ENCODE measurements at regions not wholly inside any gene's neighbourhood (a gene's known extent, or its start where the extent isn't known, plus 50 kb on each side); places are given as distances from the start of the nearest gene placed in this dataset.

- Histone ChIP-seq H4K20me1 (ENCODE audit: insufficient read depth, low read depth, low read length) (no peaks in the 10 kb centered on the region), H3K9ac (ENCODE audit: low read length) (no peak overlapping the region), H3K9me2 (replicated peaks; ENCODE audit: insufficient read depth, low read length) (no peaks in the 10 kb centered on the region), H3K36me3 (ENCODE audit: insufficient read depth, low read length) (no peaks in the 10 kb centered on the region), H3K4me1 (ENCODE audit: low read length) (no peaks in the 10 kb centered on the region), H3K27ac (ENCODE audit: low read length) (no peak overlapping the region), H3K9me3 (ENCODE audit: low read length) (no peaks in the 10 kb centered on the region; the same call in 1 of the 2 replicates), H3K27me3 (ENCODE audit: low read length) (no peaks in the 10 kb centered on the region), H3K4me2 (ENCODE audit: low read depth, low read length, poor library complexity, severe bottlenecking) (no peak overlapping the region), H3K4me3 (ENCODE audit: low read length) (no peak overlapping the region), H3K79me2 (ENCODE audit: low read length) (no peaks in the 10 kb centered on the region), H2AFZ (ENCODE audit: low read length) (no peak overlapping the region)
- no peak for DNase-seq
Observed at GRCh38 chr9:118782790-118783463, 586.3 kb downstream of the BRINP1 start.

- no peak overlapping the region for H3K4me2 ChIP-seq (ENCODE audit: low read depth, low read length, poor library complexity, severe bottlenecking)
- H4K20me1 ChIP-seq (ENCODE audit: insufficient read depth, low read depth, low read length) = no peaks in the 10 kb centered on the region
- H2AFZ ChIP-seq (ENCODE audit: low read length) = no peak overlapping the region
- no peaks in the 10 kb centered on the region for H3K9me2 ChIP-seq (replicated peaks; ENCODE audit: insufficient read depth, low read length)
- H3K4me3 ChIP-seq (ENCODE audit: low read length) = no peak overlapping the region
- H3K9me3 ChIP-seq (ENCODE audit: low read length) = no peaks in the 10 kb centered on the region; the same call in 1 of the 2 replicates
- no peaks in the 10 kb centered on the region for H3K36me3 ChIP-seq (ENCODE audit: insufficient read depth, low read length)
- DNase-seq = no peak
- H3K9ac ChIP-seq (ENCODE audit: low read length) = no peak overlapping the region
- H3K27me3 ChIP-seq (ENCODE audit: low read length) = no peaks in the 10 kb centered on the region
- H3K27ac ChIP-seq (ENCODE audit: low read length) = no peak overlapping the region
- H3K79me2 ChIP-seq (ENCODE audit: low read length) = no peaks in the 10 kb centered on the region
- H3K4me1 ChIP-seq (ENCODE audit: low read length) = no peaks in the 10 kb centered on the region
Observed at GRCh38 chr9:118784033-118784432, 585.2 kb downstream of the BRINP1 start.

- Histone ChIP-seq H3K4me3 (ENCODE audit: low read length) (no peak overlapping the region), H3K4me2 (ENCODE audit: low read depth, low read length, poor library complexity, severe bottlenecking) (no peak overlapping the region), H3K36me3 (ENCODE audit: insufficient read depth, low read length) (no peaks in the 10 kb centered on the region), H3K27ac (ENCODE audit: low read length) (no peak overlapping the region), H3K9me3 (ENCODE audit: low read length) (no peaks in the 10 kb centered on the region; the same call in 1 of the 2 replicates), H3K27me3 (ENCODE audit: low read length) (no peaks in the 10 kb centered on the region), H3K79me2 (ENCODE audit: low read length) (no peaks in the 10 kb centered on the region), H3K4me1 (ENCODE audit: low read length) (no peaks in the 10 kb centered on the region), H2AFZ (ENCODE audit: low read length) (no peak overlapping the region), H3K9ac (ENCODE audit: low read length) (no peak overlapping the region), H4K20me1 (ENCODE audit: insufficient read depth, low read depth, low read length) (no peaks in the 10 kb centered on the region), H3K9me2 (replicated peaks; ENCODE audit: insufficient read depth, low read length) (no peaks in the 10 kb centered on the region)
- DNase-seq = no peak
Observed at GRCh38 chr9:118785456-118785855, 583.8 kb downstream of the BRINP1 start.

GRCh38 chr9:118786877-118787276 lies 582.4 kb downstream of the BRINP1 start:
- Histone ChIP-seq H3K79me2 (ENCODE audit: low read length) (no peaks in the 10 kb centered on the region), H3K4me3 (ENCODE audit: low read length) (no peak overlapping the region), H2AFZ (ENCODE audit: low read length) (no peak overlapping the region), H4K20me1 (ENCODE audit: insufficient read depth, low read depth, low read length) (no peaks in the 10 kb centered on the region), H3K4me2 (ENCODE audit: low read depth, low read length, poor library complexity, severe bottlenecking) (no peak overlapping the region), H3K27ac (ENCODE audit: low read length) (no peak overlapping the region), H3K9me3 (ENCODE audit: low read length) (no peaks in the 10 kb centered on the region; the same call in 1 of the 2 replicates), H3K4me1 (ENCODE audit: low read length) (no peaks in the 10 kb centered on the region), H3K9me2 (replicated peaks; ENCODE audit: insufficient read depth, low read length) (no peaks in the 10 kb centered on the region), H3K27me3 (ENCODE audit: low read length) (no peaks in the 10 kb centered on the region), H3K36me3 (ENCODE audit: insufficient read depth, low read length) (no peaks in the 10 kb centered on the region), H3K9ac (ENCODE audit: low read length) (no peak overlapping the region)
- no peak for DNase-seq

- DNase-seq = no peak
- Histone ChIP-seq H3K27me3 (ENCODE audit: low read length) (no peaks in the 10 kb centered on the region), H3K4me1 (ENCODE audit: low read length) (no peaks in the 10 kb centered on the region), H3K9me2 (replicated peaks; ENCODE audit: insufficient read depth, low read length) (no peaks in the 10 kb centered on the region), H3K4me3 (ENCODE audit: low read length) (no peak overlapping the region), H3K9me3 (ENCODE audit: low read length) (peaks cover 8% of the 10 kb centered on the region), H4K20me1 (ENCODE audit: insufficient read depth, low read depth, low read length) (no peaks in the 10 kb centered on the region), H3K79me2 (ENCODE audit: low read length) (no peaks in the 10 kb centered on the region), H3K36me3 (ENCODE audit: insufficient read depth, low read length) (no peaks in the 10 kb centered on the region), H3K9ac (ENCODE audit: low read length) (no peak overlapping the region), H3K27ac (ENCODE audit: low read length) (no peak overlapping the region), H3K4me2 (ENCODE audit: low read depth, low read length, poor library complexity, severe bottlenecking) (no peak overlapping the region), H2AFZ (ENCODE audit: low read length) (no peak overlapping the region)
Observed at GRCh38 chr9:118809160-118809625, 560.0 kb downstream of the BRINP1 start.

- H3K79me2 ChIP-seq (ENCODE audit: low read length) = no peaks in the 10 kb centered on the region
- no peak overlapping the region for H3K4me2 ChIP-seq (ENCODE audit: low read depth, low read length, poor library complexity, severe bottlenecking)
- peaks cover 21% of the 10 kb centered on the region for H3K9me3 ChIP-seq (ENCODE audit: low read length)
- no peaks in the 10 kb centered on the region; the same call in 1 of the 2 replicates for H3K36me3 ChIP-seq (ENCODE audit: insufficient read depth, low read length)
- H3K27ac ChIP-seq (ENCODE audit: low read length) = no peak overlapping the region
- no peaks in the 10 kb centered on the region for H4K20me1 ChIP-seq (ENCODE audit: insufficient read depth, low read depth, low read length)
- H3K4me1 ChIP-seq (ENCODE audit: low read length) = no peaks in the 10 kb centered on the region
- no peak for DNase-seq
- H3K9ac ChIP-seq (ENCODE audit: low read length) = no peak overlapping the region
- H3K4me3 ChIP-seq (ENCODE audit: low read length) = no peak overlapping the region
- H2AFZ ChIP-seq (ENCODE audit: low read length) = no peak overlapping the region
- H3K9me2 ChIP-seq (replicated peaks; ENCODE audit: insufficient read depth, low read length) = no peaks in the 10 kb centered on the region
- H3K27me3 ChIP-seq (ENCODE audit: low read length) = no peaks in the 10 kb centered on the region
Observed at GRCh38 chr9:118829334-118829733, 539.9 kb downstream of the BRINP1 start.

- no peak overlapping the region for H2AFZ ChIP-seq (ENCODE audit: low read length)
- no peaks in the 10 kb centered on the region for H3K79me2 ChIP-seq (ENCODE audit: low read length)
- H3K27me3 ChIP-seq (ENCODE audit: low read length) = no peaks in the 10 kb centered on the region
- no peak overlapping the region for H3K27ac ChIP-seq (ENCODE audit: low read length)
- H3K9ac ChIP-seq (ENCODE audit: low read length) = no peak overlapping the region
- H3K4me3 ChIP-seq (ENCODE audit: low read length) = no peak overlapping the region
- no peaks in the 10 kb centered on the region for H3K9me2 ChIP-seq (replicated peaks; ENCODE audit: insufficient read depth, low read length)
- H3K4me1 ChIP-seq (ENCODE audit: low read length) = no peaks in the 10 kb centered on the region
- H3K36me3 ChIP-seq (ENCODE audit: insufficient read depth, low read length) = no peaks in the 10 kb centered on the region; the same call in 1 of the 2 replicates
- no peaks in the 10 kb centered on the region for H4K20me1 ChIP-seq (ENCODE audit: insufficient read depth, low read depth, low read length)
- peaks cover 20% of the 10 kb centered on the region for H3K9me3 ChIP-seq (ENCODE audit: low read length)
- no peak overlapping the region for H3K4me2 ChIP-seq (ENCODE audit: low read depth, low read length, poor library complexity, severe bottlenecking)
- no peak for DNase-seq
Observed at GRCh38 chr9:118832371-118832770, 536.9 kb downstream of the BRINP1 start.

GRCh38 chr9:118836891-118837290 lies 532.3 kb downstream of the BRINP1 start:
- no peak overlapping the region for H3K9ac ChIP-seq (ENCODE audit: low read length)
- H3K79me2 ChIP-seq (ENCODE audit: low read length) = no peaks in the 10 kb centered on the region
- DNase-seq = no peak
- H4K20me1 ChIP-seq (ENCODE audit: insufficient read depth, low read depth, low read length) = no peaks in the 10 kb centered on the region
- H3K36me3 ChIP-seq (ENCODE audit: insufficient read depth, low read length) = no peaks in the 10 kb centered on the region; the same call in 1 of the 2 replicates
- H3K9me2 ChIP-seq (replicated peaks; ENCODE audit: insufficient read depth, low read length) = no peaks in the 10 kb centered on the region
- H3K4me3 ChIP-seq (ENCODE audit: low read length) = no peak overlapping the region
- no peaks in the 10 kb centered on the region for H3K4me1 ChIP-seq (ENCODE audit: low read length)
- peaks cover 18% of the 10 kb centered on the region for H3K9me3 ChIP-seq (ENCODE audit: low read length)
- no peaks in the 10 kb centered on the region for H3K27me3 ChIP-seq (ENCODE audit: low read length)
- no peak overlapping the region for H3K27ac ChIP-seq (ENCODE audit: low read length)
- no peak overlapping the region for H2AFZ ChIP-seq (ENCODE audit: low read length)
- no peak overlapping the region for H3K4me2 ChIP-seq (ENCODE audit: low read depth, low read length, poor library complexity, severe bottlenecking)
